G401.6 (cell line): ENCODE measurements at regions not wholly inside any gene's neighbourhood (a gene's known extent, or its start where the extent isn't known, plus 50 kb on each side); places are given as distances from the start of the nearest gene placed in this dataset.
"Not testable (repeated sequence)": the region's sequence is repeated elsewhere in the genome, so short reads cannot be mapped to it uniquely, and the experiment has no call there.

Experiments
- FAIRE-seq: peaks from 2 replicates; lab custom pipeline; 2012; peaks lifted over from hg19 to GRCh38; lab: Jason Lieb, UNC

DNA sequence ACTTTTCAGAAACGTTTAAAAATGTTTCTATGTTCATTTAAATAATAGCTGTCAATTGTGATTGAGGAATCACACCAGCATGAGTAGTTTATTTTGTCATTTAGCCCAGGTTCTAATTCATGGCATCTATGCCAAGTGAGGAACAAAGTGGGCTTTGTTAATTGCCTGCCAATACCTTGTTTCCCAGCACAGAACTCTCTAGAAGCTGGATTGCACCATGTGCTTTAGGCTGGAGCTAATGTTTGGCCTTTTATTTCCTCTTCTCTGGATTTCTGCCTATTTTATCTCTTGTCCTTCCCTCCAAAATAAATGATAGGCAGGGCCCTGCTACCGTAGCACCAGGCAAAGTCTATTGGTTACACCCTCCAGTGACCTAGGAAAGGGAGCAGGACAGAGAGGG lies 109.9 kb upstream of the ITGB1 start:
- no peak for FAIRE-seq

DNA sequence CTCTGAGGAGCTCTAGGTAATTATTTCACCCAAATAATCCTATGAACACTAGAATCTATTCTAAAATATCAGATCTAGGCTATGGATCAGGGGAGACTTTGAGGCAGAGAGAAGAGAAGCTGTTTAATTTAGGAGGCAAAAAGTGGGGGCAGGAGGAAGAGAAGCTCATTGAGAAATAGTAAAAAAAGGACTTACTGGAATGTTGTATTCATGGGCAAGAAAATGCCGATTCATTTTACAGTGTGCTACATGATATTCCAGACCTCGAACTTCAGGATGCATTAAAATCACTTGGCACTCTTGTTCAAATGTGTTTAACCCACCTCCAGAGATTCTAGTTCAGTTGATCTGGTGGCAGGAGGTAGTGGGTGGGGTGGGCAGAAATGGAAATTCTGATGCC lies 109.5 kb upstream of the ITGB1 start:
- FAIRE-seq, result no peak

DNA sequence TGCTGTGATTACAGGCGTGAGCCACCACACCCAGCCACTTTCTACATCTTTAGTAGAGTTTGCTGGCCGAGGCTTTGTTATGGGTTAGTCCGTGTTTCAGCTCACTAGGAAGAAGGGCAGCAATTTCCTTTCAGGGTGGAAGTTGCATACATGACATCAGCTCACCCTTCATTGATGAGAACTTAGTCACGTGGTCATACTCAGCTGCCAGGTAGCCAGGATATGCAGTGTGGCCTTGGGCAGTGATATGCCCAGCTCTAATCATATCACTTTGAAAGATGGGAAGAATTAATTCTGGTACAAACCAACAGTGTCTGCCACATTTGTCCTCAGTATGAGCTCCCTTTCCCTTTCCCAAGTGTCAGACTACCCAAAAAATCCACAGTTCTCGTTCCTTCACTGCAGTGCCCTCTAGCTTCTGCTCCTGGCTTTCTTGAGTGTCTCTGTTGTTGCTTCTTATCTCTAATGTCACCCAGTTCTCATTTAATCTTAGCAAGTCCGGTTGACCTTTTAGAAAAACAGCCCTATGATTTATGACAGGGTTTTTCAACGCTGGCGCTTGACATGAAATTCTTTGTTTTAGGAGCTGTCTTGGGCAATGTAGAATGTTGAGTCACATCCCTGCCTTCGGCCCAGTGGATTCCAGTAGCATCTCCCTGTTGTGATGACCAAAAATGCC lies 108.7 kb upstream of the ITGB1 start:
- no peak for FAIRE-seq

DNA sequence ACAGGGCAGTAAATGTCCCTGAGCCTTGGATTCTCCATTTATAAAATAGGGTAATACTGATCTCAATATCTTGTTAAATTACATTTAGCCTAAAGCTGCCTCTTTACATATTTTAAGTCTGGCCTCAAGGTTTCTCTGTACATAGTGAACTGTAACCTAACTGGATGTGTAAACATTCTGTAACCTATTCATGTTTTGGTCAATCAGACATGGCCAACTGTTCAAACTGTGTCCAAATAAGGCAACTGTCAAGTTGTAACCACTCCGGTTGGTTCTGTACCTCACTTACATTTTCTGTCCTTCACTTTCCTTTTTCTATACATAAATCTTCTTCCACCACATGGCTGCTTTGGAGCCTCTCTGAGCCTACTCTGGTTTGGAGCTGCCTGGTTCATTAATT lies 107.1 kb upstream of the ITGB1 start:
- no peak for FAIRE-seq

DNA sequence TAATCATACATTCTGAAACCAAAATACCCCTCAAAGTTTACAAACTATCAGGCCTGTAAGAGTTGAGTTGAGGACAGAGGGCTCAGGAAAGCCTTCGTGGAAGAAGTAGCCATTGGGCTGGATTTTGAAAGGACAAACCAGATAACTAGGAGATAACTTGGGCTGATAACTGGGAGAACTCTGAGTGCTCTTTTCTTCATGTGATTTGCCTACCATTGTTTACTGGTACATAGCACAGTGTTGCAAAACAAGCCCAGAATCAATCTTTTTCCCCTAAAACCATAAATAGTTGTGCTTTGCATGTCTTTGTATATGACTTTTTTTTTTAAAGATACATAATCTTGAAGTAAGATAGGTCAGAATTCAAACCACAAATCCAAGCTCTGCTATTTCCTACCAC lies 106.7 kb upstream of the ITGB1 start:
- no peak for FAIRE-seq

DNA sequence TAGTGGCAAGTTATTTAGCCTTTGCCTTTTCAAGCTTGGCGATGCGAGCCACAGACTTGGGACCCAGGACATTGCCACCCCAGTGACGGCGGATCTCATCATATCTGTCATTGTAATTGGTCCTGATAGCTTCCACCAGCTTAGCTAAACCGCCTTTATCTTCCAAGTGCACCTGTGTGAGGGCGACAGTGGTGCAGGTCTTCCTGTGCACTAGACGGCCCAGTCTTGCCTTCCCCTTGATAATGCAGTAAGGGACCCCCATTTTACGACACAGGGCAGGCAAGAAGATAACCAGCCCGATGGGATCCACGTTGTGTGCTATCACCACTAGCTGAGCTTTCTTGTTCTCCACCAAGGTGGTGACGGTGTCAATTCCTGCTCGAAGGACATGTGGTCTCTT lies 99.6 kb upstream of the ITGB1 start:
- FAIRE-seq, result no peak

DNA sequence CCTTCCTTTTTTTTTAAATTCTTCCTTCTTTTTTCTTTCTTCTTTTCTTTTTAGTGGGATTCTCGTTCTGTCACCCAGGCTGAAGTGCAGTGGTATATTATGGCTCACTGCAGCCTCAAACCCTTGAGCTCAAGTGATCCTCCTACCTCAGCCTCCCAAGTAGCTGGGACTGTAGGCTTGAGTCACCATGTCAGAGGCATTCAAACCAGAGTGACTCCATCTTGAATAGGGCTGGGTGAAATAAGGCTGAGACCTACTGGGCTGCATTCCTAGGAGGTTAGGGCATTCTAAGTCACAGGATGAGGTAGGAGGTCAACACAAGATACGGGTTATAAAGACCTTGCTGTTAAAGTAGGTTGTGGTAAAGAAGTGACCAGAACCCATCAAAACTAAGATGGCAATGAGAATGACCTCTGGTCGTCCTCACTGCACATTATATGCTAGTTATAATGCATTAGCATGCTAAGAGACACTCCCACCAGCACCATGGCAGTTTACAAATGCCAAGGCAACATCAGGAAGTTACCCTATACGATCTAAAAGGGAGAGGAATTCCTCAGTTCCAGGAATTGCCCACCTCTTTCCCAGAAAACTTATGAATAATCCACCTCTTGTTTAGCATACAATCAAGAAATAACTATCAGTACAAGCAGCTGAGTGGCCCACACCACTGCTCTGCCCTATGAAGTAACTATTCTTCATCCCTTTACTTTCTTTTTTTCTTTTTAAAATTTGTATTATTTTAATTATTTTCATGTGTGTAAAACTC lies 99.0 kb upstream of the ITGB1 start:
- no peak for FAIRE-seq

DNA sequence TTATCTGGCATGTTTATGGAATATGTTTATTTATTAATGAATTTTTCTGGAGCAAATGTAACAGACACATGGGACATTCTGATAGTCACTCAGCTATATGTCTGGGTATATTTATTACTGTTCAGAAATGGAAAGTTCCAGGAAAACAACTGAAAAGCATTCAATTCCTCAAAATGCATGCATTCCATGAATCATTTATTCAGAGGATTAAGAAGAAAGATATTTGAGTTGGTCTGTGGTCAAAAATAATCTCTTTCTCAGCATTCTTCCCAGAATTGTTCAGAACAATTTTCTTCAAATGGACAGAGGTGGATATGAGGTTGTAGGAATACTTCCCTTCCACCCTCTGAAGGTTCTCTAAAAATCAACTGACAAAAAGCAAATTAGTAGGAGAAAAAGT lies 97.6 kb upstream of the ITGB1 start:
- FAIRE-seq, result no peak

DNA sequence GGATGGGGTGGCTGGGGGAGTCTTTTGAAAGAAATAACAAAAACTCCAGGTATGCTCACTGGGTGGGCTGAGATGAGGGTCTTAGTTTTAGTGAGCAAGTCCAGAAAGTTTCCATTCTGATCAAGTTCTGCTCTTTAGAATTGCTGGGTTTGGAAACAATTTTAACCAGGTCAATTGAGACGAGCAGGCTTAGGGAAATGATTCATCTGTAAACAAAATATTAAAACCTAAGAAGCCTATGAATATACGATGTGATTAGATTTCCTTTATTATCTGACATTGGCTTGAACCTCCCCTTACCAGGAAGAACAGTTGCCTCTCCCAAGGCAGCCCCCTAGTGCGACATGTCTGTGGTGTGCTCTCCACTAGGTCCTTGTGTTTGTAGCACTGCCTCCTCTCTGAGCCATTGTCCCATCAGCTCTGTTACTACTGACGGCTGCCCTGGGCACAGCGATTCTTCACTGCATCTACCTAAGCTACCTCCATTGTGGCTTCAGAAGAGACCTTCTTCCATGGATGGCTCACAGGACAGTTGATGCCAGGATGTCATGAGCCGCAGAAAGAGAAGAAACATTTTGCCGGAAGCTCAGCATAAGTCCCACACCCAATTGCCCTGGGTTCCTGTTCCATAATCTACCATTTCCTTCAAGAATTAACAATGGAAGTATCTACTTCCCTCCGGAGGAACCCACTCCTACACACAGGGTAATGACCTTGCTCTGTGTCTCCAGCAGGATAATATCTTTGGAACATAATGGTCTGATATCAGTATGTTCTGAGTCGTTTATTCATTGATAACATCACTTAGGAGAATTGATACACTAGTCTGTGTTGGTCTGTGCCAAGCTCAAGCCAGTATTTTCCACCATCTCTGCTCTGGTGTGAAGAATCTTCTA lies 95.1 kb upstream of the ITGB1 start:
- FAIRE-seq, result no peak

DNA sequence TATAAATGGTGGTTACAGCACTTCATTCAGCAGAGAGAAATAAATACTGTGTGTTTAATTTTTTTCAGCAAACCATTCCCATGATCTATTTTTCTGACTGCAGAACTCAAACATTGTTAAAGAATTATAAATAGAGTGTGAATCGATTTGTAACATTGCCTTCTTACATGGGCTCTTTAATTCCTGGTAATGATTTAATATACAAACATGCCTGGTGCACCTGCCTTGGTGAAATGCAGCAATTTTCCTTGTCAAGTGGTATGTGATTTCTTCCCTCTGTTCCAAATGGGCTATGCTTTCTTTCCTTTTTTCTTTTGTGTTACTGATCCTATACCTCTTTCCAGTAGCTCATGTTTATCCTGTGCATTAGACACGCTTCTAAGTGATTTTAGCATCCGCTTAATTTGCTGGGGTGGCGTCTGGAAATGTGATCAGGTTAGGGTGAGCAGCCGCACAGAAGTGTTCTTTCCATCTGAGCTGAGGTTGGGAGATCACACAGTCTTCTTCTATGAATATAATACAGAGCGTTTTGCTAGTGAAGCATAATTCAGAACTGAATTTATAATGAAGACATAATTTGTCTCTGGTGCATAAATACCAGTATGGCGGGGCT lies 94.3 kb upstream of the ITGB1 start:
- FAIRE-seq, result no peak

DNA sequence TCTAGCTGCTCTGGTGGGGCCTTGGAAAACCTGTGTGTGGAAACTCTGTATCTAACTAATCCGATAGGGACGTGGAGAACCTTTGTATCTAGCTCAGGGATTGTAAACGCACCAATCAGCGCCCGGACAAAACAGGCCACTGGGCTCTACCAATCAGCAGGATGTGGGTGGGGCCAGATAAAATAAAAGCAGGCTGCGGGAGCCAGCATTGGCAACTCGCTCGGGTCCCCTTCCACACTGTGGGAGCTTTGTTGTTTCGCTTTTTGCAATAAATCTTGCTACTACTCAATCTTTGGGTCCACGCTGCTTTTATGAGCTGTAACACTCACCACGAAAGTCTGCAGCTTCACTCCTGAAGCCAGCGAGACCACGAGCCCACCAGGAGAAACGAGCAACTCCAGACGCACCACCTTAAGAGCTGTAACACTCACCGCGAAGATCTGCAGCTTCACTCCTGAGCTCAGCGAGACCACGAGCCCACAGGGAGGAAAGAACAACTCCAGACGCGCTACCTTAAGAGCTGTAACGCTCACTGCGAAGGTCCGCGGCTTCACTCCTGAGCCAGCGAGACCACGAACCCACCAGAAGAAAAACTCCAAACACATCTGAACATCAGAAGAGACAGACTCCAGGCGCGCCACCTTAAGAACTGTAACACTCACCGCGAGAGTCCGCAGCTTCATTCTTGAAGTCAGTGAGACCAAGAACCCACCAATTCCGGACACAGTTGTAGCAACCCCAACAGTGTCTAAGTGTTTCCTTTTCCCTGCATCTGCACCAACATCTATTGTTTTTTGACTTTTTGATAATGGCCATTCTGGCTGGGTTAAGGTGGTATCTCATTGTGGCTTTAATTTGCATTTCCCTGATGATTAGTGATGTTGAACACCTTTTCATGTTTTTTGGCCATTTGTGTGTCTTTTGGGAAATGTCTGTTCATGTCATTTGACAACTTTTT lies 92.2 kb upstream of the ITGB1 start:
- not testable (repeated sequence) for FAIRE-seq

DNA sequence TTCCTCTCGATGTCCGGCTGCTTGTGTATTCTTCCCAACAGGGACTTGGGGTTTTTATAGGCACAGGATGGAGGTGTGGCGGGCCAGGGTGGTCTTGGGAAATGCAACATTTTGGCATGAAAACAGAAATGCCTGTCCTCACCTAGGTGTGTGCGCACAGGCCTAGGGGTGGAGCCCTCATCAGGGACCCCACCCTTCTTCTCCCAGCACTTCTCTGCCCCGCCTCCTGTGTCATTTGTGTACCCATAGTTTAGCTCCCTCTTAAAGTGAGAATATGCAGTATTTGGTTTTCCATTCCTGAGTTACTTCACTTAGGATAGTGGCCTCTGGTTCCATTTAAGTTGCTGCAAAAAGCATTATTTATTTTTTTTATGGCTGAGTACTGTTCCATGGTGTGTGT lies 90.2 kb upstream of the ITGB1 start:
- FAIRE-seq, result no peak

DNA sequence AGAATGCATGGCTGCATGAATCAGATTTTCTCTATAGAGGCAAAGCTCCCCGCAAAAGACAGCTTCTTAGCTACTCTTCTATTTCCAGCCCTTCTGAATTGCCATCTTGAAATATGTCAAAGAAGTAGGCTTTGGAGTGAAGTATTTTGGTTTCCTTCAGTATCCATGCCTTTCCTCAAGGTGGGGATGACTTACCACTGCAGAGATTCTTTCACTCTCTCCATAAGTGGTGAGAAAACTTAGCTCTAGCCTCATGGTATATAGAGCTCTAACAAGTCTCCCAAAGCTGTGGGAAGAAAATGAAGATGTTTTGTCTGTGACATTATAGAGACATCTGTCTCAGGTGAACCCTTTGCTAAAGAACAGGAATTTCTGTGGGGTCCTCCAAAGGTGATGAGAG lies 89.6 kb upstream of the ITGB1 start:
- no peak for FAIRE-seq

DNA sequence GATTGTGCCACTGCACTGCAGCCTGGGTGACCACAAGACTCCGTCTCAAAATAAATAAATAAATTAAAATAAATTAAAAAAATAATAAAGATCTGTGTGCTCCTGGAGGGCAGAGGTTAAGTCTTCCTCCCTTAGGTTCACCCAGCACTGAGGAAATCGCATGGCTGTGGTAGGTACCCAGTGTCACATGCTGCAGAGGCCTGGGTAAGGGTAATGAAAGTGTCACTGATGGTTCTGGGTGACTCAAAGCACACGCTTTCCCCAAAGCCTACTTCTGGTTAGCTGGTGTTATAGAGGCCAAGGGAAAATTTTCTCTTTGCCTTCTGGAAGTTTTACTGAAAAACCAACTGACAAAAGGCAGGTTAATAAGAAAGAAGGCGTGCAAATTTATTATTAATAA lies 88.8 kb upstream of the ITGB1 start:
- FAIRE-seq, result no peak

DNA sequence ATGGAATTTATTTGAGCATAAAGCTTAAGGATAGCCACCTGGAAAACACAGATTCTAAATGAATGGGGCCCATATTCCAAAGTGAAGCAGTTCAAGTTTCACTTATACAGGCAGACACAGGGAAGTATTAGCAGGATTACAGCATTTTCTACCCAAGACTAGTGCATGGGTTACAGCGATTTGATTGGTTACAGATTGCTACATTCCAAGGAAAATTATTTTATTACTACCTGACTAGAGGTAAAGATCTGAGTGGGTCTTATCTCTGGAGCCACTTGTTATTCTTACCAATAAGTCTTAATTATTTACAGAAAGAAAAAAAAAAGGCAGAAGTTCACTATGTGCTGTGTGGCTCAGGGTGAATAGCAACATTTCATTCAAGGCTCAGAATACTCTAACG lies 87.4 kb upstream of the ITGB1 start:
- FAIRE-seq, result no peak

DNA sequence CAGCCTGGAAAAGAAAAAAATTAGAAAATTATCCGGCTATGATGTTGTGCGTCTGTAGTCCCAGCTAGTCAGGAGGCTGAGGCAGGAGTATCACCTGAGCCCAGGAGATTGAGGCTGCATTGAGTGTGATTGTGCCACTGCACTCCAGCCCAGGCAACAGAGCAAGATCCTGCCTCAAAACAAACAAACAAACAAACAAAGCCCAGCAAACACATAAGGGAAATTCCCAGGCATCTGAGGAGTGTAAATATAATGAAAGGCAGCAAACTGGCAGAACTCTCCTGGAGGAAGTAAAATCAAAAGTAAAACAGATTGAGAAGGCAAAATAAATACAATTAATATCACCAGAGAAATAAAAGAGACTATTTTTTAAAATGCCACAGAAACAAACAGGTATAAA lies 84.5 kb upstream of the ITGB1 start:
- no peak for FAIRE-seq

DNA sequence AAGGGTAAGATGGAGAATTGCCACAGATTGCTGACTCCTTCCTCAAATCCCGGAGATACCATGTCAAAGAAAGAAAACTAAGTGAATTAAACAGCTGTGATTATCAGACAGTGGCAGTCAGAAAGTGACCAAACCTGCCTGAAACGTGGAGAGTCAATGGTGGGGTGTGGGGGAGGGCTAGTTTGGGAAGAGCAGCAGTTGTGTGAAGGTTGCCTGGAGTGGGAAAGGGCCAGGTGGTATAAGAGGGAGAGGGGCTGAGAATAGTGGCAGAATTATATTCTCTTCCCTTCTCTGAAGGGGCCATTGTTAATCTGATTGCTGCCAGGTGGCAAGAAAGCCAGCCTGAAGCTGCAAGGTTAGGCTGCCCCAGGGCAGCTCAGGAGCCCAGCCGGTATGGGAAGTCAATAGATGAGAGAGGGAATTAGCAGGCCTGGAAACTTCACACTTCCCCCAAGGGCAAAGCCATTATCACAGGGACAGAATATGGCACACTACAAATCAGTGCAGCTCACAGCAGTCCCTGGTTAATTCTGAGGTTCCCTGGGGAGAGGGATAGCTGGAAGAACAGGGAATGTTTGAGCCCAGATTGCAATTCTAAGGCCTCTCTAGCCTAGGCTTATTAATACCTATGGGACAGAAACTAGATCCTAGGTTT lies 83.9 kb upstream of the ITGB1 start:
- no peak for FAIRE-seq

DNA sequence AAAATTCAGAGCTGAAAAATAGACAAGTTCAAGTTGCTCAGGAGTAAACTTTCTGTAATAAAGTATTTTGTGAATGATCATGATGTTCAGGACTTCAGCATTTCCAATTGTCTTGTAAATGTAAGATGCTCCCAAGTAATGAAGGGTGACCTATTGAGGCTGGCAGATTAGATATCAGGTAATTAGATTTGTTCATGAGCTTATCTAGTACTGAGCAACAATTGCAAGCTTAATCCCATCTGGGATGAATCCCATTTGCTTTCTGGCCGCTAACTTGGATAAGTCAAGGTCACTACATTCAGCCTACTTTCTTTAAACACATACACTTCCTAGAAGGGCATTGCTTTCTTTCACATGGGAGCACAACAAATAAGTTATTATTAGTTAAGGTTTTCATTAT lies 82.4 kb upstream of the ITGB1 start:
- FAIRE-seq, result no peak

DNA sequence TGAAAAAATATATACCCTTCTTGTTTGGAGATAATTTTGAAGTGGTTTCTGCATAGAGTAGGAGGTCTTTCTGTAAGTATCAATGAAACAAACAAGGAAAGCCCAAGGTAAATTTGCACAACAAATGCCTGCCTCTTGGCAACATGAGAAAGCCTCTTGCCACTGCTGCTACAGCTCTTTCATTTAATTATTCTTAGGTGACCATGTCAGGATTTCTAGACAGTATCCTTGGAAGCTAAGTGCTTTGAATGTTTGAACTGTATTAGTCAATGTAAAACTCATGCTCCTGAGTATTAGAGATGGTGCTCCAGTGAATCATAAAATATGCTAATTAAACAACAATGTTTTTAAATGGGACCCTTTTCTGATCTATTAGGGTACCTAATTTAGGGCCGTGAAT lies 81.2 kb upstream of the ITGB1 start:
- no peak for FAIRE-seq

DNA sequence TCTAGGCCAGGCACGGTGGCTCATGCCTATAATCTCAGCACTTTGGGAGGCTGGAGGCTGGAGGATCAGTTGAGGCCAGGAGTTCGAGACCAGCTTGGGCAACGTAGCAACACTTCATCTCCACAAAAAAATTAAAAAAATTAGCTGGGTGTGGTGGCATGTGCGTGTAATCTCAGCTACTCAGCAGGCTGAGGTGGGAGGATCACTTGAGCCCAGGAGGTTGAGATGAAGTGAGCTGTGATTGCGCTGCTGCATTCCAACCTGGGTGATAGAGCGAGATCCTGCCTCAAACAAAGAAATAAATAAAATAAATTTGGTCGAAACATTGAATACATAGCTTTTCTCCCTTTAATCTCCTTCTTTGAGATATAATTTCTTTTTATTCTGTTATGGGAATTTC lies 80.6 kb upstream of the ITGB1 start:
- FAIRE-seq, result no peak

DNA sequence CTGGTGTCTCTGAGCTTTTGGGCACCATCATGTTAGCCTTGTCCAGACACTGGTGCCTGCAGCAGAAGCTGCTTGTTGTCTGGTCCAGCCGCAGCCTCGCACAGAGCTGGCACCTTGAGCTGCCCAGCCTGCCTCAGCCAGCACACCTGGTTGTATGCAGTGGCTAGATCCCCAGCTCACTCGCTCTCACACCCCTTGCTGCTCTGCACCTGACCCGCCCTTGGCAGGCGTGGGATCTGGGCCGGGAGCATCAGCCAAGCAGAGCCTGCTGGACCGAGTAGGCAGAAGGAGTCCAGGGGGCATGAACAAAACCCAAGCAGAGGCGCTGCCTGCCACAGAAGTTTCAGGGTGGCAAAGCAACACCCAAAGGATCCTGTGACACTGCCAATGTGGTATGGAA lies 79.7 kb upstream of the ITGB1 start:
- FAIRE-seq, result no peak
